ENCODE measurements at regions not wholly inside any gene's neighbourhood (a gene's known extent, or its start where the extent isn't known, plus 50 kb on each side); places are given as distances from the start of the nearest gene placed in this dataset.

DNA sequence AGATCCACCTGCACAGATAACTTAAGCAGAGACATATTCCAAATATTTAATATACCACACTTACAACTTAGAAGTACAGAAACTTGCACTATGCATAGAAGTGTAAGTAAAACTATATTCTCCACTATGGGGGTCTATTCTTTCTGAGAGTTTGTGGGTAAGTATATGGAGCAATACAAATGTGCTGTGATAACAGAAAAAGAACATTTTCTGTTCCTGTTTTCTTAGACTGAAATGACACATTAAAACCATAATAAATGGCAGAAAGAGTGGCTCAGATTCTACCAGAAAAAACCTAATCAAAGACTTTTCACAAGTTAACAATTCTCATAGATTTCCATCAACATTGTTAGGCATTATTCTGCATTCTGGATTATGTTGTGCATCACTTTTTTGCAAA is 96.6 kb upstream of the WNT7A start:
- Histone ChIP-seq H3K27ac (ENCODE audit: low read length) (no peak overlapping the region), H3K4me3 (ENCODE audit: low read depth in 2 of 2, low read length in 2 of 2) (no peak overlapping the region), H3K36me3 (ENCODE audit: control insufficient read depth, insufficient read depth, low read length) (no peaks in the 10 kb centered on the region), H3K27me3 (ENCODE audit: control insufficient read depth, insufficient read depth, low read length) (peaks cover 4% of the 10 kb centered on the region), H3K9me3 (ENCODE audit: control insufficient read depth, insufficient read depth, low read depth, low read length) (no peaks in the 10 kb centered on the region), H3K4me1 (ENCODE audit: control insufficient read depth, insufficient read depth, low read length) (no peaks in the 10 kb centered on the region)
- no peak for DNase-seq (ENCODE audit: low read depth, low spot score)
- in situ Hi-C loops (cut with HindIII; ENCODE audit: low pct_unique_long_range_greater_than_20kb, low sequenced_read_pairs): no loop called here
- no TSS peak for BruUV-seq (replicated peaks)
- ATAC-seq: no peak
- intact Hi-C loops (cut with micrococcal nuclease; ENCODE audit: unreplicated experiment): no loop called here
- no peak for TF ChIP-seq TCF7L2 (IDR thresholded peaks at IDR 0.05; ENCODE audit: low read depth, low read length)
- TF ChIP-seq, protein P1, sequence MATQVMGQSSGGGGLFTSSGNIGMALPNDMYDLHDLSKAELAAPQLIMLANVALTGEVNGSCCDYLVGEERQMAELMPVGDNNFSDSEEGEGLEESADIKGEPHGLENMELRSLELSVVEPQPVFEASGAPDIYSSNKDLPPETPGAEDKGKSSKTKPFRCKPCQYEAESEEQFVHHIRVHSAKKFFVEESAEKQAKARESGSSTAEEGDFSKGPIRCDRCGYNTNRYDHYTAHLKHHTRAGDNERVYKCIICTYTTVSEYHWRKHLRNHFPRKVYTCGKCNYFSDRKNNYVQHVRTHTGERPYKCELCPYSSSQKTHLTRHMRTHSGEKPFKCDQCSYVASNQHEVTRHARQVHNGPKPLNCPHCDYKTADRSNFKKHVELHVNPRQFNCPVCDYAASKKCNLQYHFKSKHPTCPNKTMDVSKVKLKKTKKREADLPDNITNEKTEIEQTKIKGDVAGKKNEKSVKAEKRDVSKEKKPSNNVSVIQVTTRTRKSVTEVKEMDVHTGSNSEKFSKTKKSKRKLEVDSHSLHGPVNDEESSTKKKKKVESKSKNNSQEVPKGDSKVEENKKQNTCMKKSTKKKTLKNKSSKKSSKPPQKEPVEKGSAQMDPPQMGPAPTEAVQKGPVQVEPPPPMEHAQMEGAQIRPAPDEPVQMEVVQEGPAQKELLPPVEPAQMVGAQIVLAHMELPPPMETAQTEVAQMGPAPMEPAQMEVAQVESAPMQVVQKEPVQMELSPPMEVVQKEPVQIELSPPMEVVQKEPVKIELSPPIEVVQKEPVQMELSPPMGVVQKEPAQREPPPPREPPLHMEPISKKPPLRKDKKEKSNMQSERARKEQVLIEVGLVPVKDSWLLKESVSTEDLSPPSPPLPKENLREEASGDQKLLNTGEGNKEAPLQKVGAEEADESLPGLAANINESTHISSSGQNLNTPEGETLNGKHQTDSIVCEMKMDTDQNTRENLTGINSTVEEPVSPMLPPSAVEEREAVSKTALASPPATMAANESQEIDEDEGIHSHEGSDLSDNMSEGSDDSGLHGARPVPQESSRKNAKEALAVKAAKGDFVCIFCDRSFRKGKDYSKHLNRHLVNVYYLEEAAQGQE (IDR thresholded peaks at IDR 0.05; ENCODE audit: insufficient read depth in 1 of 2, low read depth in 2 of 2, low read length in 1 of 2): no peak
- TF ChIP-seq, protein P2, sequence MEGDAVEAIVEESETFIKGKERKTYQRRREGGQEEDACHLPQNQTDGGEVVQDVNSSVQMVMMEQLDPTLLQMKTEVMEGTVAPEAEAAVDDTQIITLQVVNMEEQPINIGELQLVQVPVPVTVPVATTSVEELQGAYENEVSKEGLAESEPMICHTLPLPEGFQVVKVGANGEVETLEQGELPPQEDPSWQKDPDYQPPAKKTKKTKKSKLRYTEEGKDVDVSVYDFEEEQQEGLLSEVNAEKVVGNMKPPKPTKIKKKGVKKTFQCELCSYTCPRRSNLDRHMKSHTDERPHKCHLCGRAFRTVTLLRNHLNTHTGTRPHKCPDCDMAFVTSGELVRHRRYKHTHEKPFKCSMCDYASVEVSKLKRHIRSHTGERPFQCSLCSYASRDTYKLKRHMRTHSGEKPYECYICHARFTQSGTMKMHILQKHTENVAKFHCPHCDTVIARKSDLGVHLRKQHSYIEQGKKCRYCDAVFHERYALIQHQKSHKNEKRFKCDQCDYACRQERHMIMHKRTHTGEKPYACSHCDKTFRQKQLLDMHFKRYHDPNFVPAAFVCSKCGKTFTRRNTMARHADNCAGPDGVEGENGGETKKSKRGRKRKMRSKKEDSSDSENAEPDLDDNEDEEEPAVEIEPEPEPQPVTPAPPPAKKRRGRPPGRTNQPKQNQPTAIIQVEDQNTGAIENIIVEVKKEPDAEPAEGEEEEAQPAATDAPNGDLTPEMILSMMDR (IDR thresholded peaks at IDR 0.05): no peak
- TF ChIP-seq POLR2AphosphoS5 (IDR thresholded peaks at IDR 0.05; ENCODE audit: low read depth, low read length): no peak
- no peak for TF ChIP-seq SIN3A (IDR thresholded peaks at IDR 0.05; ENCODE audit: borderline replicate concordance, insufficient read depth, low read depth, low read length)
- ChIA-PET POLR2A (no interaction called here), CTCF (no interaction called here)

DNA sequence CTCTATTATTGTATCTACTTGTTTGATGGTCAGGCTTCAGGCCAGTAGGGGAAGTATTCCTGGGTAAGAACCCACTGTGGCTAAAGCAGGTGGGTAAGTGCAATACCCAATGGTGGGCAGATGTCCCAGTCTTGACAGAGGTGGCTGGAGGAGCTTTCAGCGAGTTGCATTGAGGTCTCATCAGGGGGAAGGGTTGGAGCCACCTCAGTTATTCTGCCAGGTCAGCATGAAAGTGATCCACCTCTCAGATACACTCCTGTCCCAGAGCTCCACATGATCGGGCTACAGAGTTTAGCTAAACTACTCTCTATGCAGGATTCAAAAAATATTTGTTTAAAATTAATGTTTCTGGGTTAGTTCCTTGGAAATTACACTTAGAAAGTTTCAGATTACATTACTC is 95.8 kb upstream of the WNT7A start:
- no peaks in the 10 kb centered on the region for H3K4me1 ChIP-seq (ENCODE audit: control insufficient read depth, insufficient read depth, low read length)
- ChIA-PET CTCF (no interaction called here), POLR2A (no interaction called here)
- intact Hi-C loops (cut with micrococcal nuclease; ENCODE audit: unreplicated experiment): no loop called here
- ATAC-seq (no peak), DNase-seq (ENCODE audit: low read depth, low spot score) (no peak)
- peaks cover 4% of the 10 kb centered on the region for H3K27me3 ChIP-seq (ENCODE audit: control insufficient read depth, insufficient read depth, low read length)
- in situ Hi-C loops (cut with HindIII; ENCODE audit: low pct_unique_long_range_greater_than_20kb, low sequenced_read_pairs): no loop called here
- H3K9me3 ChIP-seq (ENCODE audit: control insufficient read depth, insufficient read depth, low read depth, low read length): no peaks in the 10 kb centered on the region
- TF ChIP-seq POLR2AphosphoS5 (IDR thresholded peaks at IDR 0.05; ENCODE audit: low read depth, low read length) (no peak), SIN3A (IDR thresholded peaks at IDR 0.05; ENCODE audit: borderline replicate concordance, insufficient read depth, low read depth, low read length) (no peak), TCF7L2 (IDR thresholded peaks at IDR 0.05; ENCODE audit: low read depth, low read length) (no peak)
- TF ChIP-seq, protein P2 (IDR thresholded peaks at IDR 0.05): no peak
- TF ChIP-seq, protein P1 (IDR thresholded peaks at IDR 0.05; ENCODE audit: insufficient read depth in 1 of 2, low read depth in 2 of 2, low read length in 1 of 2): no peak
- BruUV-seq (replicated peaks): no TSS peak
- H3K36me3 ChIP-seq (ENCODE audit: control insufficient read depth, insufficient read depth, low read length): no peaks in the 10 kb centered on the region
- no peak overlapping the region for H3K4me3 ChIP-seq (ENCODE audit: low read depth in 2 of 2, low read length in 2 of 2)
- H3K27ac ChIP-seq (ENCODE audit: low read length): no peak overlapping the region

Measured in Panc1 (cell line).